ELR (cell line): ENCODE measurements at regions not wholly inside any gene's neighbourhood (a gene's known extent, or its start where the extent isn't known, plus 50 kb on each side); places are given as distances from the start of the nearest gene placed in this dataset.

Source experiments
- DNase-seq: peaks from one replicate; pipeline ENCODE4 v3.0.0-alpha.2; 2015; ENCODE audit warnings: low read depth

- DNase-seq, result no peak
These were observed 494.8 kb upstream of the HS6ST1 start for GRCh38 chr2:128813352-128814034.

- DNase-seq, result no peak
These were observed 496.6 kb upstream of the HS6ST1 start for GRCh38 chr2:128815248-128815647.

- no peak for DNase-seq
These were observed 498.5 kb upstream of the HS6ST1 start for GRCh38 chr2:128817171-128817570.

GRCh38 chr2:128817813-128818212 lies 499.1 kb upstream of the HS6ST1 start:
- no peak for DNase-seq

GRCh38 chr2:128818248-128818647 lies 499.6 kb upstream of the HS6ST1 start:
- DNase-seq, result no peak

GRCh38 chr2:128818704-128819491 lies 500.2 kb upstream of the HS6ST1 start:
- DNase-seq, result no peak

- no peak for DNase-seq
These were observed 501.8 kb upstream of the HS6ST1 start for GRCh38 chr2:128820452-128820851.

- no peak for DNase-seq
These were observed 502.3 kb upstream of the HS6ST1 start for GRCh38 chr2:128821010-128821409.

GRCh38 chr2:128832946-128833663 lies 514.4 kb upstream of the HS6ST1 start:
- DNase-seq, result no peak

GRCh38 chr2:128833664-128834027 lies 515.0 kb upstream of the HS6ST1 start:
- DNase-seq, result no peak

- DNase-seq, result no peak
These were observed 515.7 kb upstream of the HS6ST1 start for GRCh38 chr2:128834207-128834879.

GRCh38 chr2:128834880-128835252 lies 516.2 kb upstream of the HS6ST1 start:
- DNase-seq, result no peak

- no peak for DNase-seq
These were observed 516.7 kb upstream of the HS6ST1 start for GRCh38 chr2:128835342-128835855.

- no peak for DNase-seq
These were observed 517.3 kb upstream of the HS6ST1 start for GRCh38 chr2:128835974-128836373.

- DNase-seq, result no peak
These were observed 518.0 kb upstream of the HS6ST1 start for GRCh38 chr2:128836559-128837100.

GRCh38 chr2:128838244-128838643 lies 519.6 kb upstream of the HS6ST1 start:
- DNase-seq, result no peak

GRCh38 chr2:128841803-128842202 lies 523.1 kb upstream of the HS6ST1 start:
- no peak for DNase-seq

GRCh38 chr2:128867311-128867710 lies 548.6 kb upstream of the HS6ST1 start:
- DNase-seq, result no peak

GRCh38 chr2:128867936-128868636 lies 549.4 kb upstream of the HS6ST1 start:
- DNase-seq, result no peak

GRCh38 chr2:128868686-128869551 lies 550.3 kb upstream of the HS6ST1 start:
- DNase-seq, result no peak
